ENCODE measurements at regions not wholly inside any gene's neighbourhood (a gene's known extent, or its start where the extent isn't known, plus 50 kb on each side); places are given as distances from the start of the nearest gene placed in this dataset.

- DNase-seq (ENCODE audit: low read depth in 2 of 2), result no peak
These were observed 1125.7 kb downstream of the NLGN4Y start for GRCh38 chrY:15650056-15650455.

DNA sequence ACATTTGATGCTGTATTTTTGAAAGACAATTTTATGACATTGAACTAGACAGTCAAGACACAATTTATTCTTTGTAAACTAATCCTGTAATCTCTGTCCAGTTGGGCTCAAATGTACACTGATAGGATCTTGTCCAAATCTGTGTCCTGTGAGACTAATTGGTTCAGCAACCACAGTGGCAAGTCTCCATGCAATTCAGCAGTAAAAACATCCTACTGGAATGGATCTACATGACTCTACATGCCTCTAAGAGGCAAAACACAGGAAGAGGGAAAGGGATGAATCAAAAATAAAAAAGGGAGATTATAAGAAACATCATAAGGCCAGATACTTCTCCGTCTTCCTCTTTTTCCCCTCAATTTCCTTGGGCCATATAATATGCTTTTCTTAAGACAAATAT is 1164.2 kb downstream of the NLGN4Y start:
- no peak for DNase-seq (ENCODE audit: low read depth in 2 of 2)

DNA sequence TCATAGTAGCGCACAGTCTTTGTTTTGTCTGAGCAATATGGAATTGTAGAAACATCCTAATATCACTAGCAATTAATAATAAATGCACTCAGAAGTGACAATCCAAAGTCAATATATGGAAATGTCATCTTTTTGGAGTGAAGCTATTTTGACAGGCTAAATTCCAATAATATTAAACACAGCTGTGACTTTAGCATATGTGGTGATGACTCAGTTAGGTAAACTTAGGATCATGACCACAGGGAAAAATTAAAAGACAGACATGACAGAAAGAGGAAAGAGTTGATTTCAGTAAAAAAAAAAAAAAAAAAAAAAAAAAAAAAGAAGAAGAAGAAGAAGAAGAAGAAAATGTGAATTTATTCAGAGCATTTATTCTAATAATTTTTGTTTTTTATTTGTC is 1165.7 kb downstream of the NLGN4Y start:
- DNase-seq (ENCODE audit: low read depth in 2 of 2), result no peak

DNA sequence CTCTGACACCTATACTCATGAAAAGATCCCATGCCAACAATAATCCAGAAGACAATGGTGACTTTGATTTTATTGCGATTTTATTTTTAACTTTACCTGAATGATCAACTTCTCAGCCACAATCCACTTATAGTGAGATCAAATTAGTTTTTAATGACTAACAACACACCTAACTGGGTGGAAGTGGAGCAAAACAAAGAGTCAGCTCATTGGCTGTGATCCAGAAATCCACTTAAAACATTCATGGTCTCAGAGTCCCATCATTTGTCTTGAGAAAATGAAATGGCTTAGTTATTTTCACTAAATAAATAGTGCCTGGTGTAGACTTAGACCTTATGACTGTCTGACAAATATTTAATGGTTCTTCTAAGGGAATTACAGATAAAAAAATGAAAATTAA is 1177.8 kb downstream of the NLGN4Y start:
- no peak for DNase-seq (ENCODE audit: low read depth in 2 of 2)

GRCh38 chrY:15704906-15705305 is 1180.6 kb downstream of the NLGN4Y start:
- no peak for DNase-seq (ENCODE audit: low read depth in 2 of 2)

- no peak for DNase-seq (ENCODE audit: low read depth in 2 of 2)
These were observed 1225.5 kb downstream of the NLGN4Y start for GRCh38 chrY:15749533-15750433.

DNA sequence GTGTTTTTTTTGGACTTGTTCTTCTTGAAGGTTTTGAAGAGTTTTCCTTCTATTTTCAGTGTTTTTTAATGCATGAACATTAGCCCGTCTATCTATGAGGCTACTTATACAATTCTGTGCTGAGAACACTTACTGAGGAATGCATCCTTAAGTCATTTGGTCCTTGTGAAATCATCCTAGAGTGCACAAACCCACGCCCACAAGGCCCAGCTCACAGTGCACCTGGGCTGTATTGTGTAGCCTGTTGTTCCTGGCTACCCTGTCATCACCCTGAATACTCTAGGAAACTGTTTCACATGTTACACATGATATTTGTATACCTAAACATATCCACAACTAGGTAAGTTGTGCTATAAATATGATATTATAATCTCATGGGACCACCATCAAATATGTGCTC is 1226.7 kb downstream of the NLGN4Y start:
- no peak for DNase-seq (ENCODE audit: low read depth in 2 of 2)

- no peak for DNase-seq (ENCODE audit: low read depth in 2 of 2)
These were observed 1231.9 kb downstream of the NLGN4Y start for GRCh38 chrY:15756266-15756665.

GRCh38 chrY:15773579-15773978 is 1249.2 kb downstream of the NLGN4Y start:
- no peak for DNase-seq (ENCODE audit: low read depth in 2 of 2)

GRCh38 chrY:15775880-15776279 is 1251.6 kb downstream of the NLGN4Y start:
- no peak for DNase-seq (ENCODE audit: low read depth in 2 of 2)

- DNase-seq (ENCODE audit: low read depth in 2 of 2), result no peak
These were observed 1255.6 kb downstream of the NLGN4Y start for GRCh38 chrY:15779891-15780290.

DNA sequence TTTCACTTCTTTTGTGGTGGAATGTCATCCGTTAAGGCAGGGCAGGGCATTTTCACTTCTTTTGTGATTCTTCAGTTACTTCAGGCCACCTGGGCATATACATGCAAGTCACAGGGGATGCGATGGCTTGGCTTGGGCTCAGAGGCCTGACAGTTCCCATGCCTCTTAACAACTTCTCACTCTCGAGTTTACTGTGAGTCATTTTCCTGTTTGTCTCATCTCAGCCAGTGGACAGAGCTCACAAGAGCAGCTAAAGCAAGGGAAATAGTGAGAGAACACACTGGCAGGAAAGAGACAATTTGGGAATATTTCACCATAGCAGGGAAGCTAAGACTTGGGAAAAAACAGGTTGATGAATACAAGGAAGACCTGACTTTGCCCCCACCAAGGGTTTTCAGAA is 1275.7 kb downstream of the NLGN4Y start:
- DNase-seq (ENCODE audit: low read depth in 2 of 2), result no peak

DNA sequence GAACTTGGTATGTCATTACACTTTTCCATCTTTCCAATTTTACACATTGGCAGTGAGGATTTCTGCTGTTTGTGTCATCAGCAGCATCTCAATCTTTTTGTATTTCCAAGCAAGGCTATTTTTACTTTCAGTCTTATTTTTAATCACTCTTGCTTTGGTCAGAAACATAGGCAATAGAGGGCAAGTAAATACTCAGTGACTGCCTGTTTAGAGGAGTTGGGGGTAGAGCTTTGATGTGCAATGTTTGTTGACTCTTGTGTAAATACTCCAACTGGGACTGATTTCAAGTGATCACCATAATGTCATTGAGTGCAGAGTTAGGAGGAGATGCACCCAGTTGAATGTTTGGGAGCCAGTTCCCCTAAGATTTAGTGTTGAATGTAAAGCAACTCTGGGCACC is 1281.7 kb downstream of the NLGN4Y start:
- DNase-seq (ENCODE audit: low read depth in 2 of 2), result no peak

DNA sequence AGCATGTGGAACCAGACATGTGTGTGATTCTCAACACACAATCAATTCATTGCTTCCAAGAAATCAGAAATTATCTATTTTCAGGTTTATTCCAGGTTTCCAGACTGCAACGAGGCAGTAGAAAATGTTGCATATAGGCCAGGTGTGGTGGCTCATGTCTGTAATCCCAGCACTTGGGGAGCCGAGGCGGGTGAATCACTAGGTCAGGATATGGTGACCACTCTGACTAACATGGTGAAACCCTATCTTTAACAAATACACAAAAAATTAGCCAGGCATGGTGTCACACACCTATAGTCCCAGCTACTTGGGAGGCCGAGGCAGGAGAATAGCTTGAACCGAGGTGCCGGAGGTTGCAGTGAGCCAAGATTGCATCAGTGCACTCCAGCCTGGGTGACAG is 1289.9 kb downstream of the NLGN4Y start:
- DNase-seq (ENCODE audit: low read depth in 2 of 2), result no peak
